GM19043 (cell line): ENCODE measurements at regions not wholly inside any gene's neighbourhood (a gene's known extent, or its start where the extent isn't known, plus 50 kb on each side); places are given as distances from the start of the nearest gene placed in this dataset.

Experiments used
- ATAC-seq: cut with Tn5 transposase; IDR thresholded peaks from one replicate; pipeline ENCODE4 v1.9.1; 2021; ENCODE audit warnings: low read depth; ENCODE audit not compliant: unreplicated experiment

DNA sequence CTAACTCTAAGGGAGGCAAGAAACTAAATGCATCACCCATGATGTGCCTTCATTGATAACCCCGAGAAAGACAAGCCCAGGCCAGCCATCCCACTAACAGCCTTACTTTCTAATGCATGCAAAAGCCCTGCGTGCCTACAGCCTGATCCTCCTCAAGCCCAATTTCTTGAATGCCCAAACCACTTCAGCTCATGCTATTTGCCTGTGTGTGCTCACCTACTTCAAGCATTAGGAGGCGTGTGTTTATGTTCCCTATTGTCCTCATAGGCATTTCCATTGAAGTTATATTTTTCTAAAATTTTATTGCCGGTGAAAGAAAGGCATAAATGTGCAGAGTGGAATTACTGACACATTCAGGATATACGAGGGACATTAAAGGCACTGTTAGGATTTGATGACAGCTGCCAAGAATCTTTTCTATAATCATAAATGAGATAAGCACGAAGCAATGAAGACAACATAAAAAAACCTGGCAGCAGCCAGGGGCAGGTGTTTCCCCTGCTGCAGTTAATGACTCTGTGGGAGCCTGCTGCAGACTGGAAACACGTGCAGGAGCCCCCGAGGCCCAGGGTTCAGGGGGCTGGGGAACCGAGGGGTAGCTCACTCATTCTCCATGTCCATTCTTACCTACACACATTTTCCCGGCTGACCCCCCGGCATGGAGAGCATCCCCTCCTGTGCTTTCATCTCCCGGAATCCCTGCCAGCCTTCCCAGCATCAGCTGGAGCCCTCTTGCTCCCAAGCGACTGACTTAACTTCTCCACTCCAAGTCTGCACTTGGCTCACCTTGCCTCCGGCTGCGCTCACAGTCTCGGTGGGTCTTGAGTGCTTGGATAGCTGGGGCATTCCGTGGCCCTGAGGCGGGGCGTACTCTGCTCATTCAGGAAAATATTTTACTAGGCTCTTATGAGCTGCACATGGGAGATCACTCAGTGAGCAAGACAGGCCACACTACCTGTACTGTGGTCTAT is 292.3 kb upstream of the SIX2 start:
- no peak for ATAC-seq

DNA sequence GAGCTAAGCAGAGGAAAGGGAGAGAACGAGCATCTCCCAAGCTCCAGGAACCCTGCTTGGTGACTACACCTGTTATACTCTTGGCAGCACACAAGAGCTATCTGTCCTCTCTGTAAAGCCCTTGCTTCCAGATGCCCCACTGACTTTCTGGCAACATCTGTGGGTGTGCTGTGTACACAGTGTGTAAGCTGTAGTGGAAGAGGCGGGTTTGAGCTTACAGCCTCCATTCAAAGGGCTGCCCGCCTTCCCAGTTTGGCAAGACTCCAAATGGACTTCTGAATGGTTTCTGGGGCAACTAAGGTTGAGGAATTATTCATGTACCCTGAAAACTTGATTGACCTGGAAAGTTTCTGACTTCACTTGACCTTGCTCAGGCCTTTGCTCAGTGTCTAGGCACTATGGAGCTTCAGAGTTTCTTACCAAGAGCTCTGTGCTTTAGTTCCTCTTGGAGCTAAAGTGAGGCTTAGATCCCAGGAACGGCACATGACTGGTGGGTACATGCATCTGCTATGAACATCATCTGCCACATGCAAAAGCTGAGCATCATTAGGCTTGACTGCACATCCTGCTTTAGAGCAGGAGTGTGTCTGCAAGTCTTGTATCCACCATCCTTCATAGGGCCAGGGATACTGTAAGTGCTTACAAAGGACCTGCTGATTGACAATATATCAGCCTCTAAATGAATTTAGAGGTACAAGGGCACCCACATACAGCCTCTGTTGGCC is 290.9 kb upstream of the SIX2 start:
- no peak for ATAC-seq

DNA sequence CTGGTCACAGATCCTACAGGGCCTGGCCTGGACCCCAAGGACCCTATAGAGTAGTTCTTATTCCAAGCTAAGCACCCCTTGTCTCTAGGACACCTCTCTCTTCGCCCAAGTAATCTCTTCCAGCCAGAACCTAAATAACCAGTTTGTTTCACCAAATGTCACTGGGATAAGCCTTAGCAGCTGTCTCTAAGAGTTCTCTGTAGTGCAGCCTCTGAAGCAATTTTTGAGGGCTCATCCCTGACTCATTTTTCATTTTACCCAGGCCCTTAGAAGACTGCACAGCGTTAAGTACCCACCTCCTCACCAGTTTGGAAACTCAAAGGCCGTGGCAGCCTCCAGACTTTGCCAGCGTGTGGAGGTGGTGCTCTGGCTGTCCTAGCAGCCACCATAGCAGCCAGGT is 290.1 kb upstream of the SIX2 start:
- ATAC-seq = no peak

DNA sequence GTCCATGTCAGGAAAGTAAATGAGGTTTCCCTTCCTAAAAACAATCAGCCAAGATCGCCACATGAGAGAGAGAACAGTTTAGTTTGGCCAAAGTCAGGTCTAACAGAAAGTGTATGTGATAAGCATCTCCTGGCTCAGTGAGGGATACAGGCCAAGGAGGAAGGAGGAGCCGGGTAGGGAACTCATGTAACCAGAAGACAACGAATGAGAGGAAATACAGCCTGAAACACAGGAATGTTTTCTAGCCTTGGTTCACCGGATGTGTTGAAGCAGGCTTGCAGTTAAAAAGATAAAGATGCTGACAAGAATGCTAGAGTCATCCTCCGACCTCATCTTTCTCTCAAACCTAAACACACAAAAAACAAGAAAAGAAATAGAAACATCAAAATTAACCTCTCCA is 283.9 kb upstream of the SIX2 start:
- ATAC-seq = no peak

DNA sequence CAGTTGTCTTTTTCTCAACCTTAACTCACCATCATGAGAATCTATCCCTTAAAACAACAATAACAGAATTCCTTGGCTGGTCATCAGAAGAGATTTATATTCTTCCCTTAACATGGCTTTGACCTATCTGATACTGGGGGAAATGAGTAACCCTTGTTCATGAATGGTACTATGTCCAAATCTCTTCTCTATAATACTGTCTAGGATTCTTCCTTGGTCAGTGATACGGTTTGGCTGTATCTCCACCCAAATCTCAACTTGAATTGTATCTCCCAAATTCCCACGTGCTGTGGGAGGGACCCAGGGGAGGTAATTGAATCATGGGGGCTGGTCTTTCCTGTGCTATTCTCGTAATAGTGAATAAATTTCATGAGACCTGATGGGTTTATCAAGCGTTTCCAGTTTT is 282.0 kb upstream of the SIX2 start:
- ATAC-seq = no peak

DNA sequence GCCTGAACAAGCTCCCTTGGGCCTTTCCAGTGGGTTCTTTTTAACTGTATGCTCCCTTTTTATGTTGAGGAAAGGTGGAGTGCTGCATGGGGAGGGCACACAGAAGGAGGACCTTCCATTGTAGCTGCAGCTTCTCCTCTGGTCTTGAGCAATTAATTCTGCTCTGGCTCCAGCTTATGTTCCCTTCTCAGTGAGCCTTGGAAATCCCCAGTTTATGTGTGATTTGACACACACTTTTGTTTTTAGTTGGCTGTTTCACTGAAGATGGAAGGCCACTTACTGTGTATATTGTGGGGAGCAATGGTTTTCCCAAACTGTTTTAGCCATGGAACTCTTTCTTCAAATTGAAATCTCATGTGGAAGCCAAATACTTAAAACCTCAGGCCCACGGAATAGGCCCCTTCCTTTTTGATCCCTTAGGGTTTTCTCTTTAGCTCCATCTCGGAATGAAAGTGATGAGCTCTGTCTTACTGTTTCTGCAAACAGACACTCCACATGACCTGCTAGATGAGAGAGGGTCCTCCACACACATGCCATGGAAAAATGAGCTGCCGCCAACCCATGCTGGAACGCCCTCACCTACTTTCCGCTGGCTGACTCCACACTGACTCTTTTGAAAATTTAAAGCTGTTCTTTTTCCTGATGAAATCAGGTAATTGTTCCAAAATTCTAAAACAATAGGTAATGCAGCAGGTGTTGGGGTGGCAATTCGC is 280.9 kb upstream of the SIX2 start:
- no peak for ATAC-seq

DNA sequence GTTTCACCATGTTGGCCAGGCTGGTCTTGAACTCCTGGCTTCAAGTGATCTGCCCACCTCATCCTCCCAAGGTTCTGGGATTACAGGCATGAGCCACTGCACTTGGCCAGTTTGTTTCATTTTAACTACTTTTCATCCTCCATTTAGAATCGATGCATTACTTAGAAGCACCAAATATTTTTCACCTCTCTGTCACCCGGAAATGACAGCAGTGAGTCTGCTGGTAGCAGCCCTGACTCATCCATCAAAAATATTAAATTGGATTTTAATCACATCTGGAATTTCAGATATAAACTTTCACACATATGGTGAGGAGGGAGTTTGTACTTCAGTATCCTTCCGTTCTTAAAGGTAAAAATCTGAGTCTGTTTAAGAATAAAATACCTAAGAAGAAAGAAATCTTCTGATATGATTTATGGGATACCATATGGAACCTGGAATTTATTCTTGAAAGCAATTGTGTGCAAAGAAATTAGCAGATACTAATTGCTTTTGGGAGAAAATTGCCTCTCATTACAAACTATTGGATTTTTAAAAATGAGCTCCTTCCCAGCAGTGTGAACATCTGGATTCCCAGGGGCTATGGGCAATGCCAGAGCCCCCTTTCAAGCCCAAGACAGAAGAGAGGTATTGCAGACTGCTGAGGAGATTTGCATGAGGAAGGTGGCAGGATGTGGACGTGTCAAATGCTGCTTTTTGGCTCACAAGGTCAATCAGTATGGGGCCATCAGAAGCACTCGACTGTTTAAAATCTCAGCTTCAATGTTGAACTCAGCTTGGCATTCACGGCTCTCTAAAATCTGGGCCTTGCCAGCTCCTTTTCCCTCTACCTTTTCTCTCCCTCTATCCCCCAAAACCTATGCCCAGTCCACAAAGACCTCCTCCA is 279.5 kb upstream of the SIX2 start:
- ATAC-seq = no peak

DNA sequence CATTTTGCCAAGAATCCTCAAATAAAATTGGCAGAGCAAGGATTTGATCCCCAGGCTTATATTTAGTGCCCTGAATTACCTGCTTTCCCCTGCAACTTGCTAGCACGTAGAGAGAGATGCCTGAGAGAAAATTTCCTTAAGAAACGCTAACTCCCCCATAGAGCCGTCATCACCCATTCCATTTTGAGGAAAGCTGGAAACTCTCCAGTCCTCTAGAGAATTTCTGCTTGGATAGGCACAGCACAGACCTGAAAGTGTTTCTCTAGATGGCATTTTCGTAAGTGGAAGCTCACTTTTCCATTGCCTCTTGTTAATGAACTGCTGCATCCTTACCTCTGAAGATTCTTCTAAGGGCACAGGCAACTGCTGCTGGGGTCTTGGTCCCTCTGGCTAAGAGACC is 277.8 kb upstream of the SIX2 start:
- no peak for ATAC-seq

DNA sequence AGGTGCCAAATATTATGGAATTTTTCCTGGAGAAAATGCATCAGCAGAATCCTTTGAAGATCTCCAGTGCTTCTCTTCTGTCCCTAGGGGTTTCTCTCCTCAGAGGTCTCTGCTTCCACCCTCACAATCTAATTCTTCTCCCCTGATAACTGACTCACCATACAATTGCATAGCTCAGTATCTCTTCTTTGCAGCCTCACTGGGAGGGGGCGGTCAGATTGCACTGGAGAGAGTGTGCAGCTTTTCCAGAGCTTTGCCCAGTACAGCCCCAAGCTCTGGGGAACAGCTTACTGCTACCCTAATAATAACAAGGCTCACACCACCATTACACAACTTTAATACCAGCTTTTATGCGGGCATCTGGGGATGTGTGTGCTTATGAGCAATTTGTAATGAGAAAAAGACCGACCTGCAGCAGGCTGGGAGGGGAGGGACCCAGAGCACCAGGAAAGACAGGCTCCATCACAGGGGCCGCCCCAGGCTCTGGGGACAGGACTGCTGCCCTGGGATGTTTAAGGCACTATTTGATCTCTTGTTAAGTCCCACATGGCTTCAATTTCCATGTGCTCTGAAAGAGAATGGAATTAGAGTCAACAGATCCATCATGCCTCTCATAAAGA is 276.6 kb upstream of the SIX2 start:
- no peak for ATAC-seq

DNA sequence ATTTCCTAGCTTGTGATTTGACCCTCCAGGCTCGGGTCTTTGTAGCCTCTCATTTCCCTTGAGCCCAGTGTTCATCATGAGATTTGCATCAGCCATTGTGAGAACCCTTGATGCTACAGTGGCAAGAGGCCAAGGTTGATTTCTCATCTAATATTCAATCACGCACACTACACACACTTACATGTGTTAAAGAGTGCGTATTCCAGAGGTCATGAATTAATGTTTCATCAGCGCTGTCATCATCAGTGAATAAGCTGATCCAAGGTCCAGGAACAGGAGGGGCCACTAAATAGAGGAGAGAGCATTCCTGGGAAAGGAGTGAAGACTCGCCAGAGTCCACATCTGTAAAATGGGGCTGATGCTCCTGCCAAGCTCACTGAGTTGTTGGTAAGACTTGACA is 276.1 kb upstream of the SIX2 start:
- no peak for ATAC-seq

DNA sequence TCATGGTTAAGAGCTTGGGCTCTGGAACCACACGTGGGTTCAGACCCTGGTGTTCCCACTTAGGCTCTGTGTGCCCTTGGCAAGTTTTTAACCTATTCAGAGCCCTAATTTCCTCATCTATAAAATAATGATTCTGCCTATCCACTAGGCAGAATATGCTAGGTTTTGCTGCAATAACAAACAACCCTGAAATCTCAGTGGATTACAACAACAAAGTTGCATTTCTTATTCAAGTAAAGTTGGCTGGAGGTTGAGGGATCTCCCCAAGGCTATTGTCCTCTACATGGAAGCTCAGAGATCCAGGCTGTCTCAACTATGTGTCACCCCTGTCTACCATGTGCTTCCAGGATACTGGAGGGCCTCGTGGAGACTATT is 275.4 kb upstream of the SIX2 start:
- no peak for ATAC-seq

DNA sequence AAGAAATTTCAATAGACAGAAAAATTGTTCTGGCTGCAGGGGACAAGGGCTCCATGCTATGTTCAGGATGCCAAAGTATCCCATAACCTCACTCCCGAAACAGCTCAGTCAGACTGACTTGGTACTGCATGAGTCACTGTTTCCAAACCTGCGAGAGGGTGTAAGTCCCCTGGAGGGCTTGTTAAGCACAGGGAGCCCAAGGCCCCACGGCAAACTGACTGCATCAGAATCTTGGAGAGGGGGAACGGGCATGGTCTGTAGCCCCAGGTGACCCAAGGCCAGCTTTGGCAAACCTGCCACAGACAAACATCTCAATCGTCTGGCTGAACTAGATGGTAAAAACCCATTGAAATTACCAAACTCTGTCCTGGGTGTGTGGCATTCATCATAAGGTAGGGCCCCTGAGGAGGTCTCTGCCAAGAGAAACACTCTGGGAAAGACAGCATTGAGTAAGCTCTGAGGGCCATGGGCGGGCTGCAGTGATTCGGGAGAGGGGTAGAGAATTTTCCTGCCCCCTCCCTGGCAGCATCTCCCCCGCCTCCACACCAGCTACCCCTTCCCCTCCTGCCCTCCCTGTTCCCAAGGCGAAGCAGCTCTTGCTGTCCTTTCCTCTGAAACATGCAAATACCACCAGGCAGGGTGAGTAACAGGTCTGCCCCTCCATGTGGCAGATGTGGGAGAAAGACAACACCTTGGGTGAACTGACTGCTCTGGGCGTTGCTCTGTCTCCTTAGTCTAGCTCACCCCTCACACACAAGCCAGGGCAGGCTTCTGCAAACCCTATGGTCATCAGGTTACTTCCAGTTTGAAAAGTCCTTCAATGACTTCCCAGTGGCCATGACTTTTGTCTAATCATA is 274.7 kb upstream of the SIX2 start:
- ATAC-seq = no peak

DNA sequence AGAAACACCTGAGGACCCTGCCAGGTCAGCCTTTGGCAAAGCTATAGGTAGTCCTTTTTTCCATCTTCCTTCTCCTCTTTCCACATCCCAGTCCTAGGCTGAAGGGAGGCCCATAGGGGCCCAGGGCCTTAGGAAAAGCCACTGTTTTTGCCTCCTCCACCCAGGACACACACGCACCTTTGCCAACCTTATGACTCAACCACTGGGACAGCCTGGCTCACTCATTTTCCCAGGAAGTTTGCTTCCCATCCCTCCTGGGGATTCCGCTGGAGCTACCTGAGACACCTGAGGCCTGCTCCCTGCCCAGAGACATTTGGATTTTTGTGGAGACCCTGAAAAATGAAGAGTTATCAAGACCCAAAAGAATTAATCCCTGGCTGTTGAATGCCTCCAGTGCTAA is 273.4 kb upstream of the SIX2 start:
- ATAC-seq = no peak

DNA sequence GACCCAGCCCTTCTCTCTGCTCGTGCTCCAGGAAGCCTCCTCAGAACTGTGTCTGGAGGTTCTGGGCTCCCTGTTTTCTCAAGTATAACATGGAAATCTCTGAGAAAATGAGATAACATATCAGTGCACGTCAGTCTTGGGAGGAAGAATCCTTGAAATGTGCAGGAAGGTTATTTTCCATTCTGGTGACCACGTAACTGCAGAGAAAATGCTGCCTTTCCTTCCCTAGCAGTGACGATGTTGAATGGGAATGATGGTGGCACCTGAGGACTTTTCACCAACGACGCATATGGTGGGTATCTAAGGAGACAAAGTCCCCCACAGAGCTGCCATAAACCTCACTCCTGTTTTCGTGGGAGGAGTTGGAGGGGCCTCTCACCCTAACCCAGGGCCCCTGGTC is 272.1 kb upstream of the SIX2 start:
- ATAC-seq = no peak

DNA sequence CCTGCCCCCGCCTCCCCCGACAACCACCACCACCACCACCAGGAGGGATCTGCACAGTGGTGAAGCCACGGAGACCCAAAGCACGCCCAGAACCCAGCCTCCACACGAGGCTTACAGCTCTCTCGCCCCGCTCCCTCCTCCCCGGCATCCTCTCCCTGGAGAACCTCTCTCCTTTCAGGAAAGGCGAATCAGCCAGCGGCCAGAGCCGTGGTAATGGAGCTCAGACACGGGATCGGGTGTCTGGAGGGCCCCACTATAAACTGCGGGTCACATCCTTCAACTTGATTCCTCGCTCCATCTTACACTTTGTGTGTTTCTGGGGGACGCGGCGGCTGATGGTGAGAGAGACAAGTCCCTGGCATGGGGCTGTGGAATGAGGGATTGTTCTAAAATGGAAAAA is 271.5 kb upstream of the SIX2 start:
- ATAC-seq = no peak

DNA sequence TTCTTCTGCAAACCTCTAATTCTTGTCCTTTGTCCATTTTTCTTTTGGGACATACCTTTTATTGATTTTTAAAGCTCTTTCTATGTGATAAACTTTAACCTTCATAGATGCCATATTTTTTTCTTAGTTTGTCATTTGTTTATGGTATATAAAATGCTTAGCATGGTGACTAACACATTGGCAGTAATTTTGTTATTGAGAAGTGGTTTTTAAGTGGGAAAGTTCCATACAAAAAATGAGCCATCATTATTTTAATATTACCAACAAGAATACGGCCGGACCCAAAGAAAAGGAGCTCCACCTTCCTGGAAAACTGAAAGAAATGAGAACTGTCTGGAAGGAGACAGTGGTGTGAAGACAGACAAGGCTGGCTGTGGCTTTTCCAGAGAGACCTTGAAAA is 270.1 kb upstream of the SIX2 start:
- ATAC-seq = no peak

DNA sequence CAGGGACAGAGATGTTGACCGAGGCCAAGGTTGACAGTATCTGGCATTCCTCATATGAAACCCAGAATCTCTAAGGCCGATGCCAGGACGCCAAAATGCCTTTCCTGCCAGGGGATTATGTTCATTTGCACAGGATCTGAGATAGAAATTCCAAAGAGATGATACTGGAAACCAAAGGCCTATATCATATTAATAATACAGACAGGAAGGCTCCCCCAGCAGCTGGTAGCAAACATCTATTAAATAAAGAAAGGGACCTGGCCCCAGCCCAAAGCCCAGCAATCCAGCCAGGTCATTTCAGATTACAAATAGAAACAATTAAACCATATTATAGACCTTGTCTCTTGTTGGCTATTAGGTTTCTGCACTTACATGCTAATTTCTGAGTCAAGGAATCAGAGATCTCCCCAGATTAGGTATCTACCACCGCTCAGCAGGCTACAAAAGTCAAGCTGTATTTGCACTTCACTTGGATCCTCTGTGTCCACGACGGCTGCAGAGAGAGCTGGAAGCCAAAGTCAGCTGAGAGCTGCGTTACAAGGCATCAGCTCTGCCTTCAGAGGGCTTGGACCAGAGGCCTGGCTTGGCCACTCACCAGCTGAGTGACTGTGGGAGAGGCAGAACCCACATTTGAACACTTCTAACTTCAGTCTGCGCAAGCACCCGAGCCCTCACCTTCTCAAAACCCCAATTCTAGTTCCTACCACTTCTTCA is 269.3 kb upstream of the SIX2 start:
- no peak for ATAC-seq

DNA sequence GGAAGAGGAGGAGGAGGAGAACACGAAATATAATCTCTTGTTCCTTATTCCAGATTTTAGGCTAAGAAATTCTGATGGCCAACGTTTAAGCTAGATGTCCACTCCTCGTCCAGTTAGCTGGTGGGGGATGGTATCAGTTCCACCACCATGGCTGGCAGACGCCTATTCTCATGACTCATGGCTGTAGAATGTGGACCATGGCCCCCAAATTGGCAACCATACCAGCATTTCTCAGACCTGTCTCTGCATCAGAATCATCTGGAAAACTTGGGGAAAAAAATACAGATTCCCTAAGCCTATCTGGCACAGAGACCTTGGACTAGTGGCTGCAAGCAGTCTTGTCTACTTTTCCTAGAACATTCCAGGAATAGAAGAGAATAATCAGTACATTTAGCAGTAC is 267.7 kb upstream of the SIX2 start:
- no peak for ATAC-seq
